ENCODE measurements at regions not wholly inside any gene's neighbourhood (a gene's known extent, or its start where the extent isn't known, plus 50 kb on each side); places are given as distances from the start of the nearest gene placed in this dataset.

DNA sequence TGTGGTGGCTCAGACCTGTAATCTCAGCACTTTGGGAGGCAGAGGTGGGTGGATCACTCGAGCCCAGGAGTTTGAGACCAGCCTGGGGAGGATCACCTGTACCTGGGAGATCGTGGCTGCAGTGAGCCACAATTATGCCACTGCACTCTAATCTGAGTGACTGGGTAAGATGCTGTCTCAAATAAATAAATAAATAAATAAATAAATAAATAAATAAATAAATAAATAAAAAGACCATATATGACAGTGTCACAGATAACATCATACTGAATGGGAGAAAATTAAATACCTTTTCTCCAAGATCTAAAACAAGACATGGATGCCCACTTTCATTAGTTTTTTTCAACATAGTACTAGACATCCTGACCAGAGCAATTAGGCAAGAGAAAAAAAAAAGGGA lies 182.8 kb downstream of the FAM47A start:
- no peak for TF ChIP-seq CTCF (IDR thresholded peaks at IDR 0.05; ENCODE audit: insufficient read depth, low read length)
- TF ChIP-seq GABPA (IDR thresholded peaks at IDR 0.05; ENCODE audit: low read depth): no peak
- TF ChIP-seq POLR2AphosphoS5 (IDR thresholded peaks at IDR 0.05; ENCODE audit: low read depth): no peak
